Liver (tissue), 8 donors: ENCODE measurements at regions not wholly inside any gene's neighbourhood (a gene's known extent, or its start where the extent isn't known, plus 50 kb on each side); places are given as distances from the start of the nearest gene placed in this dataset.

Experiments
- DNase-seq: peaks from one replicate; pipeline ENCODE4 v3.0.0-alpha.2; 2017; ENCODE audit warnings: low spot score
- H3K27ac ChIP-seq, 2 donors: one replicate each; pipeline ENCODE4 v1.7.0; 2013; ENCODE audit warnings: inconsistent platforms in 2 of 2, low read length in 2 of 2, control low read depth in 1 of 2, low read depth in 1 of 2, mild to moderate bottlenecking in 1 of 2
- H3K27me3 ChIP-seq, 4 donors: one replicate each; pipeline versions ENCODE4 v1.6.1 to v1.7.0; 2013; ENCODE audit warnings: low read length in 3 of 4, inconsistent platforms in 1 of 4, mild to moderate bottlenecking in 1 of 4, moderate library complexity in 1 of 4; ENCODE audit not compliant: control insufficient read depth in 4 of 4, insufficient read depth in 4 of 4
- H3K36me3 ChIP-seq, 4 donors: one replicate each; pipeline versions ENCODE4 v1.6.1 to v1.7.0; 2013; ENCODE audit warnings: low read length in 3 of 4, mild to moderate bottlenecking in 3 of 4, low read depth in 1 of 4, moderate library complexity in 1 of 4; ENCODE audit not compliant: control insufficient read depth in 4 of 4, insufficient read depth in 3 of 4
- H3K4me1 ChIP-seq, 4 donors: one replicate each; pipeline versions ENCODE4 v1.6.1 to v1.7.0; 2013; ENCODE audit warnings: low read length in 3 of 4, mild to moderate bottlenecking in 3 of 4, moderate library complexity in 1 of 4; ENCODE audit not compliant: control insufficient read depth in 4 of 4, insufficient read depth in 4 of 4
- H3K4me3 ChIP-seq, 3 donors: one replicate each; pipeline versions ENCODE4 v1.6.1 to v1.7.0; 2013; ENCODE audit warnings: low read length in 3 of 3, control low read depth in 1 of 3, low read depth in 1 of 3, mild to moderate bottlenecking in 1 of 3
- H3K9ac ChIP-seq, 2 donors: one replicate each; pipeline ENCODE4 v1.7.0; 2013; ENCODE audit warnings: low read length in 2 of 2, mild to moderate bottlenecking in 2 of 2, moderate library complexity in 2 of 2, control low read depth in 1 of 2, low read depth in 1 of 2
- H3K9me3 ChIP-seq, 4 donors: one replicate each; pipeline versions ENCODE4 v1.6.1 to v1.7.0; 2013; ENCODE audit warnings: low read length in 3 of 4; ENCODE audit not compliant: control insufficient read depth in 4 of 4
- CTCF ChIP-seq: fragments of 150-350 bp; IDR thresholded peaks from 2 replicates; pipeline ENCODE4 v1.5.1; 2017; ENCODE audit warnings: improper control_type of control experiment, low read depth, low read length; ENCODE audit not compliant: missing input control
- FOXA1 ChIP-seq: IDR thresholded peaks from 2 replicates; pipeline ENCODE4 v1.6.1; 2016; ENCODE audit warnings: antibody characterized with exemption
- FOXA2 ChIP-seq: IDR thresholded peaks from 2 replicates; pipeline ENCODE4 v1.6.1; 2016; ENCODE audit warnings: antibody characterized with exemption
- GABPA ChIP-seq, 2 donors: IDR thresholded peaks in 1 of 2; conservative IDR thresholded peaks in 1 of 2; 2 replicates each; pipeline ENCODE4 v1.6.1; 2016; ENCODE audit warnings: antibody characterized with exemption in 2 of 2, mild to moderate bottlenecking in 1 of 2, moderate library complexity in 1 of 2
- HNF4A ChIP-seq, 2 donors: conservative IDR thresholded peaks; 2 replicates each; pipeline ENCODE4 v1.6.1; 2016; ENCODE audit warnings: antibody characterized with exemption in 2 of 2, mild to moderate bottlenecking in 2 of 2
- HNF4G ChIP-seq: IDR thresholded peaks from 2 replicates; pipeline ENCODE4 v1.6.1; 2016; ENCODE audit warnings: antibody characterized with exemption
- JUND ChIP-seq, 2 donors: IDR thresholded peaks; 2 replicates each; pipeline ENCODE4 v1.6.1; 2016; ENCODE audit warnings: antibody characterized with exemption in 2 of 2
- NR2F2 ChIP-seq: IDR thresholded peaks from 2 replicates; pipeline ENCODE4 v1.6.1; 2016; ENCODE audit warnings: antibody characterized with exemption
- RAD21 ChIP-seq, 2 donors: IDR thresholded peaks; 2 replicates each; pipeline ENCODE4 v1.6.1; 2016; ENCODE audit warnings: antibody characterized with exemption in 2 of 2, mild to moderate bottlenecking in 2 of 2
- REST ChIP-seq: IDR thresholded peaks from 2 replicates; pipeline ENCODE4 v1.6.1; 2016; ENCODE audit warnings: antibody characterized with exemption, mild to moderate bottlenecking
- RXRA ChIP-seq, 2 donors: IDR thresholded peaks; 2 replicates each; pipeline ENCODE4 v1.6.1; 2017 to 2018; ENCODE audit warnings: antibody characterized with exemption in 2 of 2, mild to moderate bottlenecking in 1 of 2
- SP1 ChIP-seq: IDR thresholded peaks from 2 replicates; pipeline ENCODE4 v1.6.1; 2018; ENCODE audit warnings: antibody characterized with exemption, mild to moderate bottlenecking
- TAF1 ChIP-seq: conservative IDR thresholded peaks from 2 replicates; pipeline ENCODE4 v1.6.1; 2016; ENCODE audit warnings: antibody characterized with exemption, mild to moderate bottlenecking
- YY1 ChIP-seq: IDR thresholded peaks from 2 replicates; pipeline ENCODE4 v1.6.1; 2016; ENCODE audit warnings: antibody characterized with exemption, mild to moderate bottlenecking
- WGBS: extraction: QIAGEN DNeasy Blood & Tissue Kit; methylation state at CpG from one replicate; pipeline ENCODE4 v1.1.7; 2013; 5-methylcytosine and 5-hydroxymethylcytosine counted together
- TF ChIP-seq, protein P1 (sequence below): IDR thresholded peaks from 2 replicates; pipeline ENCODE4 v1.6.1; 2016; ENCODE audit warnings: antibody characterized with exemption
- TF ChIP-seq, protein P2 (sequence below): IDR thresholded peaks from 2 replicates; pipeline ENCODE4 v1.6.1; 2016; ENCODE audit warnings: antibody characterized with exemption
- TF ChIP-seq, protein P3 (sequence below): IDR thresholded peaks from 2 replicates; pipeline ENCODE4 v1.6.1; 2016; ENCODE audit warnings: antibody characterized with exemption
- donor health status: healthy.
- donor health status: healthy.
- donor health status: healthy.
- donor health status: healthy.
- donor health status: healthy.

DNA sequence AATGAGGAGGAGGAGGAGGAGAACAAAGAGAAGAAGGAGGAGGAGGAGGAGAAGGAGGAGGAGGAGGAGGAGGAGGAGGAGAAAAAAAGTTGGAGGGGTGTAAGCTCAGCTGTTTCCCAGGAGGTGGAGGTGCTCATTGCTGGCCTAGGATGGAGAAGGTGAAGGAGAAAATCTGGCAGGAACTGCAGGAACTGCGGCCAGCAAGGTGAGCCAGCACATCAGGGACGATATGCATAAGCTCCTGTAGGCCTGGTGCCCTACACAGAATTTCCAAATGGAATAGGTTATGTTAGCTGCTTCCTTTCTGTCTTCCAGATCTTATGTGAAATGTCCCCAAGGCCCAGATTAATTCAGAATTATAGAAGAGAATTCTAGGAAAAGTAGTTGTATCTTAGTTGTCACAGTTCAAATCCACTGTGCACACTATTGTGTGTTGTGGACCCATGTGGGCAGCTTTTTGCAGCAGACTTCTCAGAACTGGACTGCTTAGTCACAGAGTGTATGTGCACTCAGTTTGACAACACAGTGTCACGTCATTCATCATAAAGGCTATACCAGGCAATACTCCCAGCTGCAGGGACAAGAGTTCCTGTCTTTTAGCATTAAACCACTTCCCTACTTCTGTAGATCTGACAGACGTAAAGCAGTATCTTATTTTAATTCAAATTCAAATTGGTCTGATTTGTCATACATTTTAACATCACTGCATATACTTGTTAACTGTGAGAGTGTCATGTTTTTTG is 303.7 kb downstream of the HLX start:
- H3K9me3 ChIP-seq: no peaks in the 10 kb centered on the region
- TF ChIP-seq, protein P1, sequence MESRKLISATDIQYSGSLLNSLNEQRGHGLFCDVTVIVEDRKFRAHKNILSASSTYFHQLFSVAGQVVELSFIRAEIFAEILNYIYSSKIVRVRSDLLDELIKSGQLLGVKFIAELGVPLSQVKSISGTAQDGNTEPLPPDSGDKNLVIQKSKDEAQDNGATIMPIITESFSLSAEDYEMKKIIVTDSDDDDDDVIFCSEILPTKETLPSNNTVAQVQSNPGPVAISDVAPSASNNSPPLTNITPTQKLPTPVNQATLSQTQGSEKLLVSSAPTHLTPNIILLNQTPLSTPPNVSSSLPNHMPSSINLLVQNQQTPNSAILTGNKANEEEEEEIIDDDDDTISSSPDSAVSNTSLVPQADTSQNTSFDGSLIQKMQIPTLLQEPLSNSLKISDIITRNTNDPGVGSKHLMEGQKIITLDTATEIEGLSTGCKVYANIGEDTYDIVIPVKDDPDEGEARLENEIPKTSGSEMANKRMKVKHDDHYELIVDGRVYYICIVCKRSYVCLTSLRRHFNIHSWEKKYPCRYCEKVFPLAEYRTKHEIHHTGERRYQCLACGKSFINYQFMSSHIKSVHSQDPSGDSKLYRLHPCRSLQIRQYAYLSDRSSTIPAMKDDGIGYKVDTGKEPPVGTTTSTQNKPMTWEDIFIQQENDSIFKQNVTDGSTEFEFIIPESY: no peak
- TF ChIP-seq SP1 (no peak), RXRA (IDR thresholded peaks at IDR 0.05) (no peak)
- no peak overlapping the region for H3K9ac ChIP-seq
- DNase-seq: no peak
- H3K27me3 ChIP-seq: no peaks in the 10 kb centered on the region
- H3K4me3 ChIP-seq: no peak overlapping the region
- H3K36me3 ChIP-seq: no peaks in the 10 kb centered on the region
- H3K27ac ChIP-seq: no peak overlapping the region
- H3K4me1 ChIP-seq: no peaks in the 10 kb centered on the region
- WGBS: 79% methylated on average over 4 of the region's 4 CpGs

DNA sequence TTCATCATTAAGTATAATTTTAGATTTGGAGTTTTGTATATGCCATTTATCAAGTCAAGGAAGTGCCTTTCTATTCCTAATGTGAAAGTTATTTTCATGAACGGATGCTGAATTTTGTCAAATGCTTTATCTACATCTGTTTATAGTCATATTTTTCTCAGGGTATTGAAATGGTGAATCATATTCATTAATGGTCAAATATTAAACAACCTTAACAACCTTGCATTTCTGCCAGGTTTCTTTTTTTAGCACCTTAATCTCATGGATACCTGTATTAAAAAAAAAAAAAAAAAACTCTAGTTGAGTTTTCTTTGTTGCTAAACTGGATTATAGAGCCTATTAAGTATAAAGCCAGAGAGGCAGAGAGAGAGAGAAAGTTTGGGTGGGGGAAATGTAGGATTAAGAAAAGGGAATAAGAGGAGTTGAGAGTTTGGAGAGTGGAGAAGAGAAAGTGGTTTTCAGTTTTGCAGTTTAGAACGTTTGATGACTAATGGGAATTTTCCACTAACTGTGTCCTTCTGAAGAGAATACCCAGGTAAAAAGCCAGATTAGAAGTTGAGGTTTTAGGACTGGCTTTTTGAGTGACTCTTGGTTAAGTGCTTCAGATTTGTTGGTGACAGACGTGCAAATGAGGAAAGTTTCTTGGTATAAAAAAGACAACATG is 305.0 kb downstream of the HLX start:
- 62% methylated on average over 3 of the region's 3 CpGs for WGBS
- Histone ChIP-seq H3K36me3 (no peaks in the 10 kb centered on the region), H3K4me3 (no peak overlapping the region), H3K9ac (no peak overlapping the region), H3K9me3 (no peaks in the 10 kb centered on the region), H3K27me3 (no peaks in the 10 kb centered on the region), H3K4me1 (no peaks in the 10 kb centered on the region), H3K27ac (no peak overlapping the region)
- TF ChIP-seq GABPA (IDR thresholded peaks at IDR 0.05 in 1 of 2, conservative IDR thresholded peaks at IDR 0.05 in 1 of 2): no peak
- TF ChIP-seq RXRA (IDR thresholded peaks at IDR 0.05): no peak
- no peak for TF ChIP-seq SP1
- TF ChIP-seq YY1: no peak
- TF ChIP-seq TAF1: no peak
- TF ChIP-seq, protein P2, sequence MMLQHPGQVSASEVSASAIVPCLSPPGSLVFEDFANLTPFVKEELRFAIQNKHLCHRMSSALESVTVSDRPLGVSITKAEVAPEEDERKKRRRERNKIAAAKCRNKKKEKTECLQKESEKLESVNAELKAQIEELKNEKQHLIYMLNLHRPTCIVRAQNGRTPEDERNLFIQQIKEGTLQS: no peak
- no peak for TF ChIP-seq CTCF
- no peak for TF ChIP-seq NR2F2
- no peak for TF ChIP-seq FOXA2
- TF ChIP-seq HNF4A (conservative IDR thresholded peaks at IDR 0.05): no peak
- TF ChIP-seq JUND (IDR thresholded peaks at IDR 0.05): no peak
- no peak for TF ChIP-seq HNF4G
- TF ChIP-seq, protein P3, sequence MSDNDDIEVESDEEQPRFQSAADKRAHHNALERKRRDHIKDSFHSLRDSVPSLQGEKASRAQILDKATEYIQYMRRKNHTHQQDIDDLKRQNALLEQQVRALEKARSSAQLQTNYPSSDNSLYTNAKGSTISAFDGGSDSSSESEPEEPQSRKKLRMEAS: no peak
- TF ChIP-seq FOXA1: no peak
- no peak for TF ChIP-seq REST
- no peak for TF ChIP-seq RAD21 (IDR thresholded peaks at IDR 0.05)
- no peak for DNase-seq
